GM18861 (cell line): ENCODE measurements at regions not wholly inside any gene's neighbourhood (a gene's known extent, or its start where the extent isn't known, plus 50 kb on each side); places are given as distances from the start of the nearest gene placed in this dataset.
"Not testable (repeated sequence)": the region's sequence is repeated elsewhere in the genome, so short reads cannot be mapped to it uniquely, and the experiment has no call there.

ENCODE experiments used
- ATAC-seq: cut with Tn5 transposase; IDR thresholded peaks from one replicate; pipeline ENCODE4 v1.9.1; 2021; ENCODE audit not compliant: unreplicated experiment

- no peak for ATAC-seq
Observed at GRCh38 chrX:131356725-131357124, 67.6 kb upstream of the IGSF1 start.

DNA sequence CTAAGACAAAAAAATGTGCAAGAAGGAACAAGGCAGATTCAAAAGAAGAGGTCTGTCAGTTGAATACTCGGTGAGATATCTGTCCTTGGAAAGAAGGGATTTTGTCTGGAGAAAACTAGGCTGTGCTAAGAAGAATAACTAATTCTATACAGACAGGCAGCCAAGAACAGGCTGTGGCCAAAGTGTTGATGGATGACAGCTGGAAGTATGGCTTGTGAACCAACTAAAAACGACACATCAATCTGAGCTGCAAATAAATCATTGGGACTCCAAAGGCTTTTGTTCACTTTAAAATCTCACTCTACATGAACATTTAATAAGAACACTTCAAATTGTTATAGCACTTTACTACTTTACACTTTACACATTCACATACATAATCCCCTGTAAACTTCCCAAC lies 70.5 kb upstream of the IGSF1 start:
- no peak for ATAC-seq

DNA sequence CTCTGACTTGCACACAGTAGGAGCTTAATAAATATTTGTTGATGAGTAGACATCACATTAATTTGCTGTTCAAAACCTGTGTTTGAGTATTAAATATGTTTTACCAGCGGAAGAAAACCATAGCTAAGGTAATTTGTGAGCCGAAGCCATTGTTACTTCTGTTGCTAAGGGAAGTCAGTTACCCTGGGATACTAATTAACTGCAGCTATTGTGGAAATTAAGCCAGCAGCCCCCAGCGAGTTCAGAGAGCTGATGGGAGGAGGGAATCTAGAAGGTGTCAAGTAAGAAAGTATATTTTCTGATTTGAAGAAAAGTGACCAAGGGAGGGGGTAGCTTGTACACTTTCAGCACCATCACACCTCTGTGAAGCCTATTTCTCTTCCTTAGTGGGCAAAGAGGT lies 76.7 kb upstream of the IGSF1 start:
- no peak for ATAC-seq

DNA sequence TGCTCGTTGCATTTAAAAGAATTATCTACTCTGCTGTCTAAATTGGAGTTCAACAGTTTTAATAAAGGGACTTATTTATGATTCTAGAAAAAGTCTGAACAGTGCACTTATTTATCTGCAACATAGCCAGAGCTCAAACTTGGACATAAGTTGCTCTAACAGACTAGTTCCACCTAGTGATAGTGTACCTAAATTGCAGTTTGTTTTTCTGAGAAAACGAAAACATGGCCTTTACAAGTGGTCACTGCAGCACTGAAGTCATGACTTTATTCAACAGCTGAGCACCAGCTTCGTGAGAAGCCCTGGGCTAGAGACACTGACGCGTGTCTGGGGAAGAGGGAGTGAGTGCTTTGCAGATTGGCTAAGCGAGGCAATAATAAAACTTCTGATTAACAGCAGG lies 77.3 kb upstream of the IGSF1 start:
- ATAC-seq, result no peak

GRCh38 chrX:131388293-131388692 lies 99.2 kb upstream of the IGSF1 start:
- no peak for ATAC-seq

DNA sequence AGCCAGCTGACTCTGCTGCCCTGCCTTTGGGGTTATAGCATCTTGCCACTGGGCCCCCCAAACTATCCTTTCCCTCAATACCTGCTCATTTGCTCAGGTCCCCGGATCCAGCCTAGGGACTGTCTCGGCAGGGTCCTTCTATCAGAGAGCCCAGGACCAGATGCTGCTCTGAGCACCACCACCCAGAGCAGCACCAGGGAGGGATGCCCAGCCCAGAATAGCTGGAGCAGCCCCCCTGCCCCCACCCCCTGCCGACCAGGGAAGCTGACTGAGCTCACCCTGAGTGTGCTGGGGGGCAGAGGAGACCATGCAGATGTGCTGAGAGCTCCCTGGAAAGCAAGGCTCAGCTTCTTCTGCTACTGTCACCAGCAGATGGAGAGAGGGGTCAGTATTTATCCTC lies 103.6 kb upstream of the IGSF1 start:
- ATAC-seq, result no peak

DNA sequence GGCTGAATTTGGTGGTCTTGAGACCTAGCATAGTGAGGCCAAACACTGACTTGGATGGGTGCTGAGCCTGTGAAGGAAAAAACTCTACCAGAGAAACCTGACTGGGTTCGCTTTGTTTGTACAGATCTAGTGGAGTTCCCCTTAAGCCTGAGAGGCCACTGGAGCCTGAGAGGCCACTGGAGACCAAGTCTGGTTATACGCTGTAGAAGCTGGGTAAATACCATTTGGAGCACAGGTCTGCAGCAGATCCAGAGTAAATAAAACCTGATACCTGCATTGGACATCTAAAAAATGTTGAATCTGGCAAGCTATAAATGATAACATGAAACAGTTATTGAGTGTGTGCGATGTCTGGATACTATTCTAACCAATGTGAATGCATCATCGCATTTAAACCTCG lies 104.3 kb upstream of the IGSF1 start:
- no peak for ATAC-seq

DNA sequence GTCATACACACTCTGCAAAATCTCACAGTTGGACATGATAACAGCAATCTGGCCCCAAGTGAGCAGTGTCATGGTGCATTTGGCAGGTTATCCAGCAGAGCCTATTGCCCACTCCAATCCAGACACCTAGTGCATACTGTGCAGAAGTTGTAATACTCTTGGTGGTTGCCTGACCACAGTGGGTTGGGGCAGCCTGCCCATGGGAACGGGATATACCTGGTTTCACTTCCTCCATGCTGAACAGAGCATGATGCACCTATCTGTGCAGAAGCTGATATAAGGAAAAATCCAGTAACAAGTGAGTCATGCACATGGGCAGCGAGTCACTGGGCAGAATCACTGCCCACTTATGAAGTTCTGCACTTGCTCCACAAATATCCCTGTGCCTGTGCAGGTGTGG lies 105.3 kb upstream of the IGSF1 start:
- no peak for ATAC-seq

DNA sequence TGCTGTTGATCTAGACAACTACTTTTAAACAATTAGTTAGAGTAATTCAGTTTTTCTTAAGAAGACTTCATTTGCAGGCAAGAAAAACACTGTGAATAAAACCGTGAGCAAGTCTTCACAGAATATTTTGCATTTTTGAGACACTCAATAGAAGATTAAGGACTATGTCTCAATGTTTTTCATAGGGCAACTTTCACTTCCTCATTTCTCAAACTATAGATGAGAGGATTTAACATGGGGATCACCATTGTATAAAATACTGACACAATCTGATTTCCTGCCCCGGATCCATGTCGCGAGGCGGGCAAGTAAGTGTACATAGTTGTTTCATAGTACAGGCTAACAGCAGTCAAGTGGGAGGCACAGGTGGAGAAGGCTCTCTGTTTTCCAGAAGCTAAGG lies 108.8 kb upstream of the IGSF1 start:
- ATAC-seq, result no peak

GRCh38 chrX:131399678-131400428 lies 110.7 kb upstream of the IGSF1 start:
- ATAC-seq, result no peak

DNA sequence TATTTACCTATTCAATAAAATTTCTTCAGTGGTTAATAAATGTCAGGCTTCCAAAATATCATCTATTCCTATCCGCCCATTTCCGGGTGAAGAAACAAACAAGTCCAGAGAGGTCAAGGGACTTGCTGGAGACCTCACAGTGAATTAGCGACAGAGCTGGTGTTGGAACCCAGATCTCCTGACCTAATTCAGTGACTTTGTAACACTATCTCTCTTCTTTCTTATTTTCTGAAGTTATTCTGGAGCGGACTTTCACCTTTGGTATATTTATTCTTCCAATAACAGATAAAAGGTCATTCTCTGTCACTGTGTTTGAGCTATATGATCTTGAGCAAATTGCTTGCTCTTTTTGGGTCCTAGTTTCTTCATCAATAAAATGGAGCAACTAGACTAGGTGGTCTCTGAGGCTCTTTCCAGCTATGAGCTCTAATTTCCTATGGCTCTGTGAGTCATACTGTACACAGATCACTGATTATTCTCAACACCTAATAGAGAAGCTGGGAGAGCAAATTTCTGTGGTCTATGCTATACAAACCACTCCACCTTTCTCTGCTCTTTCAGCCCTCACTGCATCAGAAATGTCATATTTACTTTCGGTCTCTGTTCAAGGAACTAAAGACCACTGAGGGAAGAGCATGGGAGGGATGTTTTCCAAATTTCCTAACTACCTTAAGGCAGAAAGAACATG lies 113.2 kb upstream of the IGSF1 start:
- ATAC-seq, result no peak

DNA sequence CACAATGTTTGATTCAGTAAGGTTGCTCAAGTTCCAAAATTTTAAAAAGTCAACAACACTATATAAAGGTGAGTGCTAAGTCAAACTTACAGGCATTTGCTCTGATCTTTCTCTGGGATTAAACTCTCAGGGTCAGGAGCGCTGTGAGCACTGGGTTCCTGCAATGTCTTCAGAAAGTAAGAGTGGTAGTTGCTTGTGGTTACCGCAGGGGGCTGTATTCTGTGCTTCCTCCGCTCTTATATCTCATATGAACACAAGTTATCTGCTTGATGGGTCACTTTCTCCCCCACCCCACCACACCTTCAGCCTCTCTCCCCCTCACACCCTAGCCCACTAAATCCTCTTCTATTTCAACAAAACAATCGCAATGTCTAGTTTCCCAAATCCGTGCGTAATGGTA lies 116.4 kb upstream of the IGSF1 start:
- ATAC-seq, result peak; percentile 46

DNA sequence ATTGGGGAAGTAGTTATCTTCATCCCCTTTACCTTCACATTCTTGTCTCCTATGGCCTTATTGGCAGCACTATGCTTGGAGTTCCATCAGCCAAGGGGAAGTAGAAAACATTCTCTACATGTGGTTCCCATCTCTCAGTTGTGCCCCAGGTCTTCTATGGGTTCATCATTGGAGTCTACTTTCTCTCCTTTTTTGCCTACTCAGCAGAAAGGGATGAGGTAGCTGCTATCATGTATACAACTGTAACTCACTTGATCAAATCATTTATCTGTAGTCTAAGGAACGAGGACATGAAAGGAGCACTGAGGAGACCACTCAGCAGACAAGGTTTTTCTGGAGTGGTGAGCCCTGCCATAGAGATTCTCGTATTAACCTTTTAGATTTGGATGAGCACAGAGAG lies 119.0 kb upstream of the OR13H1 start:
- ATAC-seq, result no peak

DNA sequence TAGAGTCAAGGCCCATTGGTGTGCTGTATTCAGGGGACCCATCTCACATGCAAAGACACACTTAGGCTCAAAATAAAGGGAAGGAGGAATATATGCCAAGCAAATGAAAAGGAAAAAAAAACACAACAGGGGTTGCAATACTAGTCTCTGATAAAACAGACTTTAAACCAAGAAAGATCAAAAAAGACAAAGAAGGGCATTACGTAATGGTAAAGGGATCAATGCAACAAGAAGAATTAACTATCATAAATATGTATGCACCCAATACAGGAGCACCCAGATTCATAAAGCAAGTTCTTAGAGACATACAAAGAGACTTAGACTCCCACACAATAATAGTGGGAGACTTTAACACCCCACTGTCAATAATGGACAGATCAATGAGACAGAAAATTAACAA lies 113.4 kb upstream of the OR13H1 start:
- not testable (repeated sequence) for ATAC-seq

DNA sequence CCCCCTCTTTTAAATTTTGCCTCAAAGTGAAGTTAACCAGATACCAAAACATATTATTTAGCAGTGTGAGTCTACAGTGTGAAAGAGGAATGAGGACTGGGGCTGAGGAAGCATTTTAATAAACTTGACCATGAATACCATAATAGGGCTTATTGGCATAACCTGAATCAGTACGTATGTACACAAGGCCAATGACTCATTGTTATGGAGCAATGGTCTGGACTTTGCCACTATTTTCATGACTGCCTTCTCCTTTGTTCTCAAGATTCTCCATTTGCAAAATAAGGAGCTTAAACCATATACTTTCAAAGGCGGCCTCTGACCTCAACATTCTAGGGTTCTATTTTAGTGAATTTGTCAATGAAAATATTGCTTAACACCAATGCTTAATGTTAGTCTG lies 102.8 kb upstream of the OR13H1 start:
- ATAC-seq, result no peak

- no peak for ATAC-seq
Observed at GRCh38 chrX:131445955-131446354, 97.9 kb upstream of the OR13H1 start.

DNA sequence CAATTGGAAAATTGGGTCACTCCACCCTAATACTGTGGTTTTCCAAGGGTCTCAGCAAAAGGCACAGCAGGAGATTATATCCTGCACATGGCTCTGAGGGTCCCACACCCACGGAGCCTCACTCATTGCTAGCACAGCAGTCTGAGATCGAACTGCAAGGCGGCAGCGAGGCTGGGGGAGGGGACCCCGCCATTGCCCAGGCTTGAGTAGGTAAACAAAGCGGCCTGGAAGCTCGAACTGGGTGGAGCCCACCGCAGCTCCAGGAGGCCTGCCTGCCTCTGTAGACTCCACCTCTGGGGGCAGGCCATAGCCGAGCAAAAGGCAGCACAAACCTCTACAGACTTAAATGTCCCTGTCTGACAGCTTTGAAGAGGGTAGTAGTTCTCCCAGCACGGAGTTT lies 82.0 kb upstream of the OR13H1 start:
- ATAC-seq, result not testable (repeated sequence)

DNA sequence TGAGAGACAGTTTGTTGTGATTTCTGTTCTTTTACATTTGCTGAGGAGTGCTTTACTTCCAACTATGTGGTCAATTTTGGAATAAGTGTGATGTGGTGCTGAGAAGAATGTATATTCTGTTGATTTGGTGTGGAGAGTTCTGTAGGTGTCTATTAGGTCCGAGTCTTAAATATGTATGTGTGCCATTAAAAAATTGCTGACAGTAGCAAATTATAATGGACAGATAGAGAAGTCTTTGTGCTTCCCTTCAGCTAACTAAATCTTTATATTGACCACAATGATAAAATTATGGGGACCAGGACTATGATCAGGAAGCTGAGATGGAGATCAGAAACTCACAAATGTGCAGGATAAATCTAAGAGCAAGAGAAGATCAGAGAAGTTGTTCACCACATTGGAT lies 70.1 kb upstream of the OR13H1 start:
- not testable (repeated sequence) for ATAC-seq

GRCh38 chrX:131477498-131477897 lies 66.4 kb upstream of the OR13H1 start:
- no peak for ATAC-seq
